Liver (tissue), 3 donors: ENCODE measurements at regions not wholly inside any gene's neighbourhood (a gene's known extent, or its start where the extent isn't known, plus 50 kb on each side); places are given as distances from the start of the nearest gene placed in this dataset.

Source experiments
- CTCF ChIP-seq: fragments of 150-350 bp; IDR thresholded peaks from 2 replicates; pipeline ENCODE4 v1.5.1; 2017; ENCODE audit warnings: improper control_type of control experiment, low read depth, low read length; ENCODE audit not compliant: missing input control
- EGR1 ChIP-seq, 2 donors: IDR thresholded peaks; 2 replicates each; pipeline ENCODE4 v1.6.1; 2016 to 2018; ENCODE audit warnings: antibody characterized with exemption in 2 of 2, low read depth in 2 of 2
- FOXA1 ChIP-seq: IDR thresholded peaks from 2 replicates; pipeline ENCODE4 v1.6.1; 2016; ENCODE audit warnings: antibody characterized with exemption
- GABPA ChIP-seq, 2 donors: IDR thresholded peaks in 1 of 2; conservative IDR thresholded peaks in 1 of 2; 2 replicates each; pipeline ENCODE4 v1.6.1; 2016; ENCODE audit warnings: antibody characterized with exemption in 2 of 2, mild to moderate bottlenecking in 1 of 2, moderate library complexity in 1 of 2
- HNF4A ChIP-seq, 2 donors: conservative IDR thresholded peaks; 2 replicates each; pipeline ENCODE4 v1.6.1; 2016; ENCODE audit warnings: antibody characterized with exemption in 2 of 2, mild to moderate bottlenecking in 2 of 2
- JUND ChIP-seq, 2 donors: IDR thresholded peaks; 2 replicates each; pipeline ENCODE4 v1.6.1; 2016; ENCODE audit warnings: antibody characterized with exemption in 2 of 2
- MAX ChIP-seq: IDR thresholded peaks from 2 replicates; pipeline ENCODE4 v1.6.1; 2016; ENCODE audit warnings: antibody characterized with exemption
- RAD21 ChIP-seq, 2 donors: IDR thresholded peaks; 2 replicates each; pipeline ENCODE4 v1.6.1; 2016; ENCODE audit warnings: antibody characterized with exemption in 2 of 2, mild to moderate bottlenecking in 2 of 2
- REST ChIP-seq: IDR thresholded peaks from 2 replicates; pipeline ENCODE4 v1.6.1; 2016; ENCODE audit warnings: antibody characterized with exemption, mild to moderate bottlenecking
- SP1 ChIP-seq: IDR thresholded peaks from 2 replicates; pipeline ENCODE4 v1.6.1; 2018; ENCODE audit warnings: antibody characterized with exemption, mild to moderate bottlenecking
- YY1 ChIP-seq: IDR thresholded peaks from 2 replicates; pipeline ENCODE4 v1.6.1; 2016; ENCODE audit warnings: antibody characterized with exemption, mild to moderate bottlenecking
- donor health status: healthy.
- donor health status: healthy.

- TF ChIP-seq CTCF, result no peak
- TF ChIP-seq EGR1 (IDR thresholded peaks at IDR 0.05; ENCODE audit: low read depth in 2 of 2), result no peak
- TF ChIP-seq REST, result no peak
- TF ChIP-seq YY1, result no peak
- TF ChIP-seq SP1, result no peak
- TF ChIP-seq FOXA1, result no peak
- TF ChIP-seq GABPA (IDR thresholded peaks at IDR 0.05 in 1 of 2, conservative IDR thresholded peaks at IDR 0.05 in 1 of 2), result no peak
- no peak for TF ChIP-seq RAD21 (IDR thresholded peaks at IDR 0.05)
- TF ChIP-seq HNF4A (conservative IDR thresholded peaks at IDR 0.05), result no peak
- no peak for TF ChIP-seq MAX
- no peak for TF ChIP-seq JUND (IDR thresholded peaks at IDR 0.05)
Observed at GRCh38 chr5:117183326-117183725, 608.7 kb upstream of the SEMA6A start.
